Liver (tissue), 8 donors: ENCODE measurements at regions not wholly inside any gene's neighbourhood (a gene's known extent, or its start where the extent isn't known, plus 50 kb on each side); places are given as distances from the start of the nearest gene placed in this dataset.

ENCODE experiments used
- DNase-seq: peaks from one replicate; pipeline ENCODE4 v3.0.0-alpha.2; 2017; ENCODE audit warnings: low spot score
- H3K27ac ChIP-seq, 2 donors: one replicate each; pipeline ENCODE4 v1.7.0; 2013; ENCODE audit warnings: inconsistent platforms in 2 of 2, low read length in 2 of 2, control low read depth in 1 of 2, low read depth in 1 of 2, mild to moderate bottlenecking in 1 of 2
- H3K27me3 ChIP-seq, 4 donors: one replicate each; pipeline versions ENCODE4 v1.6.1 to v1.7.0; 2013; ENCODE audit warnings: low read length in 3 of 4, inconsistent platforms in 1 of 4, mild to moderate bottlenecking in 1 of 4, moderate library complexity in 1 of 4; ENCODE audit not compliant: control insufficient read depth in 4 of 4, insufficient read depth in 4 of 4
- H3K36me3 ChIP-seq, 4 donors: one replicate each; pipeline versions ENCODE4 v1.6.1 to v1.7.0; 2013; ENCODE audit warnings: low read length in 3 of 4, mild to moderate bottlenecking in 3 of 4, low read depth in 1 of 4, moderate library complexity in 1 of 4; ENCODE audit not compliant: control insufficient read depth in 4 of 4, insufficient read depth in 3 of 4
- H3K4me1 ChIP-seq, 4 donors: one replicate each; pipeline versions ENCODE4 v1.6.1 to v1.7.0; 2013; ENCODE audit warnings: low read length in 3 of 4, mild to moderate bottlenecking in 3 of 4, moderate library complexity in 1 of 4; ENCODE audit not compliant: control insufficient read depth in 4 of 4, insufficient read depth in 4 of 4
- H3K4me3 ChIP-seq, 3 donors: one replicate each; pipeline versions ENCODE4 v1.6.1 to v1.7.0; 2013; ENCODE audit warnings: low read length in 3 of 3, control low read depth in 1 of 3, low read depth in 1 of 3, mild to moderate bottlenecking in 1 of 3
- H3K9ac ChIP-seq, 2 donors: one replicate each; pipeline ENCODE4 v1.7.0; 2013; ENCODE audit warnings: low read length in 2 of 2, mild to moderate bottlenecking in 2 of 2, moderate library complexity in 2 of 2, control low read depth in 1 of 2, low read depth in 1 of 2
- H3K9me3 ChIP-seq, 4 donors: one replicate each; pipeline versions ENCODE4 v1.6.1 to v1.7.0; 2013; ENCODE audit warnings: low read length in 3 of 4; ENCODE audit not compliant: control insufficient read depth in 4 of 4
- EGR1 ChIP-seq, 2 donors: IDR thresholded peaks; 2 replicates each; pipeline ENCODE4 v1.6.1; 2016 to 2018; ENCODE audit warnings: antibody characterized with exemption in 2 of 2, low read depth in 2 of 2
- FOXA1 ChIP-seq: IDR thresholded peaks from 2 replicates; pipeline ENCODE4 v1.6.1; 2016; ENCODE audit warnings: antibody characterized with exemption
- FOXA2 ChIP-seq: IDR thresholded peaks from 2 replicates; pipeline ENCODE4 v1.6.1; 2016; ENCODE audit warnings: antibody characterized with exemption
- GABPA ChIP-seq, 2 donors: IDR thresholded peaks in 1 of 2; conservative IDR thresholded peaks in 1 of 2; 2 replicates each; pipeline ENCODE4 v1.6.1; 2016; ENCODE audit warnings: antibody characterized with exemption in 2 of 2, mild to moderate bottlenecking in 1 of 2, moderate library complexity in 1 of 2
- HNF4G ChIP-seq: IDR thresholded peaks from 2 replicates; pipeline ENCODE4 v1.6.1; 2016; ENCODE audit warnings: antibody characterized with exemption
- JUND ChIP-seq, 2 donors: IDR thresholded peaks; 2 replicates each; pipeline ENCODE4 v1.6.1; 2016; ENCODE audit warnings: antibody characterized with exemption in 2 of 2
- NR2F2 ChIP-seq: IDR thresholded peaks from 2 replicates; pipeline ENCODE4 v1.6.1; 2016; ENCODE audit warnings: antibody characterized with exemption
- RAD21 ChIP-seq, 2 donors: IDR thresholded peaks; 2 replicates each; pipeline ENCODE4 v1.6.1; 2016; ENCODE audit warnings: antibody characterized with exemption in 2 of 2, mild to moderate bottlenecking in 2 of 2
- RXRA ChIP-seq, 2 donors: IDR thresholded peaks; 2 replicates each; pipeline ENCODE4 v1.6.1; 2017 to 2018; ENCODE audit warnings: antibody characterized with exemption in 2 of 2, mild to moderate bottlenecking in 1 of 2
- SP1 ChIP-seq: IDR thresholded peaks from 2 replicates; pipeline ENCODE4 v1.6.1; 2018; ENCODE audit warnings: antibody characterized with exemption, mild to moderate bottlenecking
- TAF1 ChIP-seq: conservative IDR thresholded peaks from 2 replicates; pipeline ENCODE4 v1.6.1; 2016; ENCODE audit warnings: antibody characterized with exemption, mild to moderate bottlenecking
- YY1 ChIP-seq: IDR thresholded peaks from 2 replicates; pipeline ENCODE4 v1.6.1; 2016; ENCODE audit warnings: antibody characterized with exemption, mild to moderate bottlenecking
- WGBS: extraction: QIAGEN DNeasy Blood & Tissue Kit; methylation state at CpG from one replicate; pipeline ENCODE4 v1.1.7; 2013; 5-methylcytosine and 5-hydroxymethylcytosine counted together
- TF ChIP-seq, protein P1 (sequence below): IDR thresholded peaks from 2 replicates; pipeline ENCODE4 v1.6.1; 2016; ENCODE audit warnings: antibody characterized with exemption
- TF ChIP-seq, protein P2 (sequence below): fragments of 150-350 bp; IDR thresholded peaks from 2 replicates; pipeline ENCODE4 v1.5.1; 2017; ENCODE audit warnings: improper control_type of control experiment, low read depth, low read length; ENCODE audit not compliant: missing input control
- TF ChIP-seq, protein P3 (sequence below): IDR thresholded peaks from 2 replicates; pipeline ENCODE4 v1.6.1; 2016; ENCODE audit warnings: antibody characterized with exemption, mild to moderate bottlenecking
- TF ChIP-seq, protein P4 (sequence below): IDR thresholded peaks from 2 replicates; pipeline ENCODE4 v1.6.1; 2016; ENCODE audit warnings: antibody characterized with exemption
- donor health status: healthy.
- donor health status: healthy.
- donor health status: healthy.
- donor health status: healthy.
- donor health status: healthy.

DNA sequence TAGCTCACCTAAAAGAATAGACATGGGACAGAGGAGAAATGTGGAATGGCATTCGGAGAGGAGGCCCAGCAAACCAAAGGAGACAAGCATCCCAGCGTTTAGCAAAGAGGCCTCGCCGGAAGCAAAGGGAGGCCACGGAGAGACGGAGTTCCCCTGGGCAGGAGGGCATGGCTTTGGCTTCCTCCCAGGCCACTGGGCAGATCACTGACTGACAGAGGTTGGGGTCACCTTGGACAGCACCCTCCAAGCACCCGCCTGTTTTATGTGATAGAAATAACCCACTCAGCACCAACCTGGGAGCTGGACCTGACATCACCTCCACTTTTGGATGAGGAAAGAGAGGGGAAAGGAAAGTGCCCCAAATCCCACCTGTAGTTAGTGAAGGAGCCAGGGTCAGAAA is 434.1 kb downstream of the BRD1 start:
- Histone ChIP-seq H3K4me1 (no peaks in the 10 kb centered on the region), H3K36me3 (no peaks in the 10 kb centered on the region), H3K4me3 (no peak overlapping the region), H3K27me3 (peaks cover 0 to 6% (median 2%) of the 10 kb centered on the region in 4 donors), H3K9me3 (no peaks in the 10 kb centered on the region), H3K27ac (no peak overlapping the region), H3K9ac (no peak overlapping the region)
- WGBS, result 81% methylated on average over 7 of the region's 7 CpGs
- no peak for DNase-seq
- TF ChIP-seq, protein P1, sequence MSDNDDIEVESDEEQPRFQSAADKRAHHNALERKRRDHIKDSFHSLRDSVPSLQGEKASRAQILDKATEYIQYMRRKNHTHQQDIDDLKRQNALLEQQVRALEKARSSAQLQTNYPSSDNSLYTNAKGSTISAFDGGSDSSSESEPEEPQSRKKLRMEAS, result no peak
- no peak for TF ChIP-seq HNF4G
- no peak for TF ChIP-seq FOXA1
- TF ChIP-seq, protein P2, sequence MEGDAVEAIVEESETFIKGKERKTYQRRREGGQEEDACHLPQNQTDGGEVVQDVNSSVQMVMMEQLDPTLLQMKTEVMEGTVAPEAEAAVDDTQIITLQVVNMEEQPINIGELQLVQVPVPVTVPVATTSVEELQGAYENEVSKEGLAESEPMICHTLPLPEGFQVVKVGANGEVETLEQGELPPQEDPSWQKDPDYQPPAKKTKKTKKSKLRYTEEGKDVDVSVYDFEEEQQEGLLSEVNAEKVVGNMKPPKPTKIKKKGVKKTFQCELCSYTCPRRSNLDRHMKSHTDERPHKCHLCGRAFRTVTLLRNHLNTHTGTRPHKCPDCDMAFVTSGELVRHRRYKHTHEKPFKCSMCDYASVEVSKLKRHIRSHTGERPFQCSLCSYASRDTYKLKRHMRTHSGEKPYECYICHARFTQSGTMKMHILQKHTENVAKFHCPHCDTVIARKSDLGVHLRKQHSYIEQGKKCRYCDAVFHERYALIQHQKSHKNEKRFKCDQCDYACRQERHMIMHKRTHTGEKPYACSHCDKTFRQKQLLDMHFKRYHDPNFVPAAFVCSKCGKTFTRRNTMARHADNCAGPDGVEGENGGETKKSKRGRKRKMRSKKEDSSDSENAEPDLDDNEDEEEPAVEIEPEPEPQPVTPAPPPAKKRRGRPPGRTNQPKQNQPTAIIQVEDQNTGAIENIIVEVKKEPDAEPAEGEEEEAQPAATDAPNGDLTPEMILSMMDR, result no peak
- no peak for TF ChIP-seq SP1
- TF ChIP-seq JUND (IDR thresholded peaks at IDR 0.05), result no peak
- no peak for TF ChIP-seq RXRA (IDR thresholded peaks at IDR 0.05)
- TF ChIP-seq GABPA (IDR thresholded peaks at IDR 0.05 in 1 of 2, conservative IDR thresholded peaks at IDR 0.05 in 1 of 2), result no peak
- no peak for TF ChIP-seq EGR1 (IDR thresholded peaks at IDR 0.05; ENCODE audit: low read depth in 2 of 2)
- TF ChIP-seq, protein P3, sequence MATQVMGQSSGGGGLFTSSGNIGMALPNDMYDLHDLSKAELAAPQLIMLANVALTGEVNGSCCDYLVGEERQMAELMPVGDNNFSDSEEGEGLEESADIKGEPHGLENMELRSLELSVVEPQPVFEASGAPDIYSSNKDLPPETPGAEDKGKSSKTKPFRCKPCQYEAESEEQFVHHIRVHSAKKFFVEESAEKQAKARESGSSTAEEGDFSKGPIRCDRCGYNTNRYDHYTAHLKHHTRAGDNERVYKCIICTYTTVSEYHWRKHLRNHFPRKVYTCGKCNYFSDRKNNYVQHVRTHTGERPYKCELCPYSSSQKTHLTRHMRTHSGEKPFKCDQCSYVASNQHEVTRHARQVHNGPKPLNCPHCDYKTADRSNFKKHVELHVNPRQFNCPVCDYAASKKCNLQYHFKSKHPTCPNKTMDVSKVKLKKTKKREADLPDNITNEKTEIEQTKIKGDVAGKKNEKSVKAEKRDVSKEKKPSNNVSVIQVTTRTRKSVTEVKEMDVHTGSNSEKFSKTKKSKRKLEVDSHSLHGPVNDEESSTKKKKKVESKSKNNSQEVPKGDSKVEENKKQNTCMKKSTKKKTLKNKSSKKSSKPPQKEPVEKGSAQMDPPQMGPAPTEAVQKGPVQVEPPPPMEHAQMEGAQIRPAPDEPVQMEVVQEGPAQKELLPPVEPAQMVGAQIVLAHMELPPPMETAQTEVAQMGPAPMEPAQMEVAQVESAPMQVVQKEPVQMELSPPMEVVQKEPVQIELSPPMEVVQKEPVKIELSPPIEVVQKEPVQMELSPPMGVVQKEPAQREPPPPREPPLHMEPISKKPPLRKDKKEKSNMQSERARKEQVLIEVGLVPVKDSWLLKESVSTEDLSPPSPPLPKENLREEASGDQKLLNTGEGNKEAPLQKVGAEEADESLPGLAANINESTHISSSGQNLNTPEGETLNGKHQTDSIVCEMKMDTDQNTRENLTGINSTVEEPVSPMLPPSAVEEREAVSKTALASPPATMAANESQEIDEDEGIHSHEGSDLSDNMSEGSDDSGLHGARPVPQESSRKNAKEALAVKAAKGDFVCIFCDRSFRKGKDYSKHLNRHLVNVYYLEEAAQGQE, result no peak
- no peak for TF ChIP-seq TAF1
- TF ChIP-seq, protein P4, sequence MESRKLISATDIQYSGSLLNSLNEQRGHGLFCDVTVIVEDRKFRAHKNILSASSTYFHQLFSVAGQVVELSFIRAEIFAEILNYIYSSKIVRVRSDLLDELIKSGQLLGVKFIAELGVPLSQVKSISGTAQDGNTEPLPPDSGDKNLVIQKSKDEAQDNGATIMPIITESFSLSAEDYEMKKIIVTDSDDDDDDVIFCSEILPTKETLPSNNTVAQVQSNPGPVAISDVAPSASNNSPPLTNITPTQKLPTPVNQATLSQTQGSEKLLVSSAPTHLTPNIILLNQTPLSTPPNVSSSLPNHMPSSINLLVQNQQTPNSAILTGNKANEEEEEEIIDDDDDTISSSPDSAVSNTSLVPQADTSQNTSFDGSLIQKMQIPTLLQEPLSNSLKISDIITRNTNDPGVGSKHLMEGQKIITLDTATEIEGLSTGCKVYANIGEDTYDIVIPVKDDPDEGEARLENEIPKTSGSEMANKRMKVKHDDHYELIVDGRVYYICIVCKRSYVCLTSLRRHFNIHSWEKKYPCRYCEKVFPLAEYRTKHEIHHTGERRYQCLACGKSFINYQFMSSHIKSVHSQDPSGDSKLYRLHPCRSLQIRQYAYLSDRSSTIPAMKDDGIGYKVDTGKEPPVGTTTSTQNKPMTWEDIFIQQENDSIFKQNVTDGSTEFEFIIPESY, result no peak
- TF ChIP-seq NR2F2, result no peak
- no peak for TF ChIP-seq YY1
- no peak for TF ChIP-seq FOXA2

DNA sequence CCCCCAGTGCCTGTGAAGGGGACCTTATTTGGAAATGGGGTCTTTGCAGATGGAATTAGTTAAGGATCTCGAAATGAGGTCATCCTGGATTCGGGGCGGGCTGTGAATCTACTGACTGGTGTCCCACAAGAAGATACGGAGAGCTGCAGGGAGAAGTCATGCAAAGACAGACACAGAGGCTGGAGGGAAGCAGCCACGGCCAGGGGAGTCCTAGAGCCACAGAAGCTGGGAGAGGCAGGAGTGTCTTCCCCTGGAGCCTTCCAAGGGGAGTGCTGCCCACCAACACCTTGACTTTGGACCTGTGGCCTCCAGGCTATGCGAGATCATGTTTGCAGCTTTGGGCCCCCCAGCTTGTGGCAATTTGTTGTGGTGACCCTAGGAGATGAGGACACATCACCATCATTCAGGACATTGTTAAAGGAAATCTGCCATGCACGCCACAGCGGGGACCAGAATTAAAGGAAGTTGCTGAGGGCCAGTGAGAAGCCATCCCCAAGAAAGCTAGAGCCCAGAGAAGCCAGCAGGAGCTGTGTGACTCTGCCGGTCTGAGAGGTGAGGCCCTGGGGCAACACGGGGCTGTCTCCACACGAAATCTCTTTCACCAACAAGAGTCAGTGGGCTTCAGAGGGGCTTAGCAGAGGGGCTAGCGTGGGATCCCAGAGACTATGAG is 434.7 kb downstream of the BRD1 start:
- WGBS, result 69% methylated on average over 12 of the region's 12 CpGs
- no peak overlapping the region for H3K4me3 ChIP-seq
- H3K4me1 ChIP-seq, result no peaks in the 10 kb centered on the region
- H3K27me3 ChIP-seq, result peaks cover 0 to 6% (median 2%) of the 10 kb centered on the region in 4 donors
- no peaks in the 10 kb centered on the region for H3K9me3 ChIP-seq
- no peaks in the 10 kb centered on the region for H3K36me3 ChIP-seq
- TF ChIP-seq FOXA2, result no peak
- no peak for TF ChIP-seq HNF4G
- TF ChIP-seq SP1, result no peak
- TF ChIP-seq FOXA1, result no peak
- TF ChIP-seq, protein P4, result no peak
- no peak for TF ChIP-seq RAD21 (IDR thresholded peaks at IDR 0.05)
- DNase-seq, result no peak
- no peak overlapping the region for H3K9ac ChIP-seq
- no peak overlapping the region for H3K27ac ChIP-seq
